Liver (tissue), 8 donors: ENCODE measurements at regions not wholly inside any gene's neighbourhood (a gene's known extent, or its start where the extent isn't known, plus 50 kb on each side); places are given as distances from the start of the nearest gene placed in this dataset.

Experiments
- DNase-seq: peaks from one replicate; pipeline ENCODE4 v3.0.0-alpha.2; 2017; ENCODE audit warnings: low spot score
- H3K27ac ChIP-seq, 2 donors: one replicate each; pipeline ENCODE4 v1.7.0; 2013; ENCODE audit warnings: inconsistent platforms in 2 of 2, low read length in 2 of 2, control low read depth in 1 of 2, low read depth in 1 of 2, mild to moderate bottlenecking in 1 of 2
- H3K27me3 ChIP-seq, 4 donors: one replicate each; pipeline versions ENCODE4 v1.6.1 to v1.7.0; 2013; ENCODE audit warnings: low read length in 3 of 4, inconsistent platforms in 1 of 4, mild to moderate bottlenecking in 1 of 4, moderate library complexity in 1 of 4; ENCODE audit not compliant: control insufficient read depth in 4 of 4, insufficient read depth in 4 of 4
- H3K36me3 ChIP-seq, 4 donors: one replicate each; pipeline versions ENCODE4 v1.6.1 to v1.7.0; 2013; ENCODE audit warnings: low read length in 3 of 4, mild to moderate bottlenecking in 3 of 4, low read depth in 1 of 4, moderate library complexity in 1 of 4; ENCODE audit not compliant: control insufficient read depth in 4 of 4, insufficient read depth in 3 of 4
- H3K4me1 ChIP-seq, 4 donors: one replicate each; pipeline versions ENCODE4 v1.6.1 to v1.7.0; 2013; ENCODE audit warnings: low read length in 3 of 4, mild to moderate bottlenecking in 3 of 4, moderate library complexity in 1 of 4; ENCODE audit not compliant: control insufficient read depth in 4 of 4, insufficient read depth in 4 of 4
- H3K4me3 ChIP-seq, 3 donors: one replicate each; pipeline versions ENCODE4 v1.6.1 to v1.7.0; 2013; ENCODE audit warnings: low read length in 3 of 3, control low read depth in 1 of 3, low read depth in 1 of 3, mild to moderate bottlenecking in 1 of 3
- H3K9ac ChIP-seq, 2 donors: one replicate each; pipeline ENCODE4 v1.7.0; 2013; ENCODE audit warnings: low read length in 2 of 2, mild to moderate bottlenecking in 2 of 2, moderate library complexity in 2 of 2, control low read depth in 1 of 2, low read depth in 1 of 2
- H3K9me3 ChIP-seq, 4 donors: one replicate each; pipeline versions ENCODE4 v1.6.1 to v1.7.0; 2013; ENCODE audit warnings: low read length in 3 of 4; ENCODE audit not compliant: control insufficient read depth in 4 of 4
- EGR1 ChIP-seq, 2 donors: IDR thresholded peaks; 2 replicates each; pipeline ENCODE4 v1.6.1; 2016 to 2018; ENCODE audit warnings: antibody characterized with exemption in 2 of 2, low read depth in 2 of 2
- FOXA1 ChIP-seq: IDR thresholded peaks from 2 replicates; pipeline ENCODE4 v1.6.1; 2016; ENCODE audit warnings: antibody characterized with exemption
- FOXA2 ChIP-seq: IDR thresholded peaks from 2 replicates; pipeline ENCODE4 v1.6.1; 2016; ENCODE audit warnings: antibody characterized with exemption
- GABPA ChIP-seq, 2 donors: IDR thresholded peaks in 1 of 2; conservative IDR thresholded peaks in 1 of 2; 2 replicates each; pipeline ENCODE4 v1.6.1; 2016; ENCODE audit warnings: antibody characterized with exemption in 2 of 2, mild to moderate bottlenecking in 1 of 2, moderate library complexity in 1 of 2
- HNF4A ChIP-seq, 2 donors: conservative IDR thresholded peaks; 2 replicates each; pipeline ENCODE4 v1.6.1; 2016; ENCODE audit warnings: antibody characterized with exemption in 2 of 2, mild to moderate bottlenecking in 2 of 2
- HNF4G ChIP-seq: IDR thresholded peaks from 2 replicates; pipeline ENCODE4 v1.6.1; 2016; ENCODE audit warnings: antibody characterized with exemption
- JUND ChIP-seq, 2 donors: IDR thresholded peaks; 2 replicates each; pipeline ENCODE4 v1.6.1; 2016; ENCODE audit warnings: antibody characterized with exemption in 2 of 2
- RAD21 ChIP-seq, 2 donors: IDR thresholded peaks; 2 replicates each; pipeline ENCODE4 v1.6.1; 2016; ENCODE audit warnings: antibody characterized with exemption in 2 of 2, mild to moderate bottlenecking in 2 of 2
- RXRA ChIP-seq, 2 donors: IDR thresholded peaks; 2 replicates each; pipeline ENCODE4 v1.6.1; 2017 to 2018; ENCODE audit warnings: antibody characterized with exemption in 2 of 2, mild to moderate bottlenecking in 1 of 2
- SP1 ChIP-seq: IDR thresholded peaks from 2 replicates; pipeline ENCODE4 v1.6.1; 2018; ENCODE audit warnings: antibody characterized with exemption, mild to moderate bottlenecking
- YY1 ChIP-seq: IDR thresholded peaks from 2 replicates; pipeline ENCODE4 v1.6.1; 2016; ENCODE audit warnings: antibody characterized with exemption, mild to moderate bottlenecking
- WGBS: extraction: QIAGEN DNeasy Blood & Tissue Kit; methylation state at CpG from one replicate; pipeline ENCODE4 v1.1.7; 2013; 5-methylcytosine and 5-hydroxymethylcytosine counted together
- TF ChIP-seq, protein P1 (sequence below): IDR thresholded peaks from 2 replicates; pipeline ENCODE4 v1.6.1; 2016; ENCODE audit warnings: antibody characterized with exemption, mild to moderate bottlenecking
- TF ChIP-seq, protein P2 (sequence below): IDR thresholded peaks from 2 replicates; pipeline ENCODE4 v1.6.1; 2016; ENCODE audit warnings: antibody characterized with exemption
- TF ChIP-seq, protein P3 (sequence below): IDR thresholded peaks from 2 replicates; pipeline ENCODE4 v1.6.1; 2016; ENCODE audit warnings: antibody characterized with exemption
- TF ChIP-seq, protein P4 (sequence below): fragments of 150-350 bp; IDR thresholded peaks from 2 replicates; pipeline ENCODE4 v1.5.1; 2017; ENCODE audit warnings: improper control_type of control experiment, low read depth, low read length; ENCODE audit not compliant: missing input control
- donor health status: healthy.
- donor health status: healthy.
- donor health status: healthy.
- donor health status: healthy.
- donor health status: healthy.

DNA sequence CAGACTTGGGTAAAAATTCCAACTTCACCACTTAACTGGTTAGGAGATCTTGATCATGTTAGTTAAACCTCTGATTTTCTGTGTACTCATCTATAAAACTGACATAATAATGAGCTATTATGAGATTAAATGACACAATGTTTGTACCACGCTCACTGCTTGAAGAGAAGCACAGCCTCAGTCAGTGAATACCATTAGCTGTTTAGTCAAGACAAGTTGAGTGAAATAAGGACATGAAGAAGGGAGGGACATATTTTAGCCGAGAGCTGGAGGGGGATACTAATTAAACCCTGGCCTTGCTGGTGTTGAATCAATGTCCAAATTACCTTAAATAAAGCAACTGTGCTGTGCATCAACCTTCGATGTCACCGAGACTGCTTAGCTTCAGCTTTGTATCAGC lies 105.1 kb upstream of the TOX3 start:
- H3K4me1 ChIP-seq = no peaks in the 10 kb centered on the region
- no peak for TF ChIP-seq RAD21 (IDR thresholded peaks at IDR 0.05)
- no peak for TF ChIP-seq HNF4G
- TF ChIP-seq, protein P1, sequence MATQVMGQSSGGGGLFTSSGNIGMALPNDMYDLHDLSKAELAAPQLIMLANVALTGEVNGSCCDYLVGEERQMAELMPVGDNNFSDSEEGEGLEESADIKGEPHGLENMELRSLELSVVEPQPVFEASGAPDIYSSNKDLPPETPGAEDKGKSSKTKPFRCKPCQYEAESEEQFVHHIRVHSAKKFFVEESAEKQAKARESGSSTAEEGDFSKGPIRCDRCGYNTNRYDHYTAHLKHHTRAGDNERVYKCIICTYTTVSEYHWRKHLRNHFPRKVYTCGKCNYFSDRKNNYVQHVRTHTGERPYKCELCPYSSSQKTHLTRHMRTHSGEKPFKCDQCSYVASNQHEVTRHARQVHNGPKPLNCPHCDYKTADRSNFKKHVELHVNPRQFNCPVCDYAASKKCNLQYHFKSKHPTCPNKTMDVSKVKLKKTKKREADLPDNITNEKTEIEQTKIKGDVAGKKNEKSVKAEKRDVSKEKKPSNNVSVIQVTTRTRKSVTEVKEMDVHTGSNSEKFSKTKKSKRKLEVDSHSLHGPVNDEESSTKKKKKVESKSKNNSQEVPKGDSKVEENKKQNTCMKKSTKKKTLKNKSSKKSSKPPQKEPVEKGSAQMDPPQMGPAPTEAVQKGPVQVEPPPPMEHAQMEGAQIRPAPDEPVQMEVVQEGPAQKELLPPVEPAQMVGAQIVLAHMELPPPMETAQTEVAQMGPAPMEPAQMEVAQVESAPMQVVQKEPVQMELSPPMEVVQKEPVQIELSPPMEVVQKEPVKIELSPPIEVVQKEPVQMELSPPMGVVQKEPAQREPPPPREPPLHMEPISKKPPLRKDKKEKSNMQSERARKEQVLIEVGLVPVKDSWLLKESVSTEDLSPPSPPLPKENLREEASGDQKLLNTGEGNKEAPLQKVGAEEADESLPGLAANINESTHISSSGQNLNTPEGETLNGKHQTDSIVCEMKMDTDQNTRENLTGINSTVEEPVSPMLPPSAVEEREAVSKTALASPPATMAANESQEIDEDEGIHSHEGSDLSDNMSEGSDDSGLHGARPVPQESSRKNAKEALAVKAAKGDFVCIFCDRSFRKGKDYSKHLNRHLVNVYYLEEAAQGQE = no peak
- TF ChIP-seq, protein P2, sequence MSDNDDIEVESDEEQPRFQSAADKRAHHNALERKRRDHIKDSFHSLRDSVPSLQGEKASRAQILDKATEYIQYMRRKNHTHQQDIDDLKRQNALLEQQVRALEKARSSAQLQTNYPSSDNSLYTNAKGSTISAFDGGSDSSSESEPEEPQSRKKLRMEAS = no peak
- TF ChIP-seq GABPA (IDR thresholded peaks at IDR 0.05 in 1 of 2, conservative IDR thresholded peaks at IDR 0.05 in 1 of 2) = no peak
- no peak for TF ChIP-seq RXRA (IDR thresholded peaks at IDR 0.05)
- no peak for TF ChIP-seq FOXA2
- TF ChIP-seq, protein P3, sequence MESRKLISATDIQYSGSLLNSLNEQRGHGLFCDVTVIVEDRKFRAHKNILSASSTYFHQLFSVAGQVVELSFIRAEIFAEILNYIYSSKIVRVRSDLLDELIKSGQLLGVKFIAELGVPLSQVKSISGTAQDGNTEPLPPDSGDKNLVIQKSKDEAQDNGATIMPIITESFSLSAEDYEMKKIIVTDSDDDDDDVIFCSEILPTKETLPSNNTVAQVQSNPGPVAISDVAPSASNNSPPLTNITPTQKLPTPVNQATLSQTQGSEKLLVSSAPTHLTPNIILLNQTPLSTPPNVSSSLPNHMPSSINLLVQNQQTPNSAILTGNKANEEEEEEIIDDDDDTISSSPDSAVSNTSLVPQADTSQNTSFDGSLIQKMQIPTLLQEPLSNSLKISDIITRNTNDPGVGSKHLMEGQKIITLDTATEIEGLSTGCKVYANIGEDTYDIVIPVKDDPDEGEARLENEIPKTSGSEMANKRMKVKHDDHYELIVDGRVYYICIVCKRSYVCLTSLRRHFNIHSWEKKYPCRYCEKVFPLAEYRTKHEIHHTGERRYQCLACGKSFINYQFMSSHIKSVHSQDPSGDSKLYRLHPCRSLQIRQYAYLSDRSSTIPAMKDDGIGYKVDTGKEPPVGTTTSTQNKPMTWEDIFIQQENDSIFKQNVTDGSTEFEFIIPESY = no peak
- no peak for TF ChIP-seq EGR1 (IDR thresholded peaks at IDR 0.05; ENCODE audit: low read depth in 2 of 2)
- TF ChIP-seq JUND (IDR thresholded peaks at IDR 0.05) = no peak
- DNase-seq = no peak
- H3K27me3 ChIP-seq = no peaks in the 10 kb centered on the region
- H3K9me3 ChIP-seq = no peaks in the 10 kb centered on the region
- no peak overlapping the region for H3K27ac ChIP-seq
- no peak overlapping the region for H3K4me3 ChIP-seq
- H3K36me3 ChIP-seq = no peaks in the 10 kb centered on the region
- 91% methylated on average over 4 of the region's 4 CpGs for WGBS
- H3K9ac ChIP-seq = no peak overlapping the region

DNA sequence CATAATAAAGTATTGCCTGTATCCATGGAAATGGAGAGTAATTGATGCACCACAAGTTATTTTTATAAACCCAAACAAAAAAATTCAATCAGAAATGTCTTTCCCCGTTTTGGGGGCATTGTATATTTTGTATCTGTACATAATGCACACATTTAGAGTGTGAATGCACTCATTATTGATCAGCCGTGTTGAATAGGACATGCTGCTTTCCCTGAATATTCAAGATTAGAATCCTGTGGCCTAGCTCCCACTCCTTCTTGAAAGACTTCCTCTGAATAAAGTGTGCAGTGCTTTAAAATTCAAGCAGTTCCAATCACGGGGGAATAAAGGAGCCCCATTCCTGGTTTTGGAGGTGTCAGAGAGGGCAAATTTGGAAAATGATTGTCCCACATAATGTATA lies 103.8 kb upstream of the TOX3 start:
- Histone ChIP-seq H3K9ac (no peak overlapping the region), H3K27me3 (no peaks in the 10 kb centered on the region), H3K4me1 (no peaks in the 10 kb centered on the region), H3K36me3 (no peaks in the 10 kb centered on the region), H3K9me3 (no peaks in the 10 kb centered on the region), H3K4me3 (no peak overlapping the region), H3K27ac (no peak overlapping the region)
- WGBS = 79% methylated on average over 3 of the region's 3 CpGs
- TF ChIP-seq SP1 (no peak), YY1 (no peak), HNF4A (conservative IDR thresholded peaks at IDR 0.05) (no peak), EGR1 (IDR thresholded peaks at IDR 0.05; ENCODE audit: low read depth in 2 of 2) (no peak), GABPA (IDR thresholded peaks at IDR 0.05 in 1 of 2, conservative IDR thresholded peaks at IDR 0.05 in 1 of 2) (no peak), FOXA1 (no peak), RAD21 (IDR thresholded peaks at IDR 0.05) (no peak), RXRA (IDR thresholded peaks at IDR 0.05) (no peak)
- TF ChIP-seq, protein P1 = no peak
- TF ChIP-seq, protein P2 = no peak
- TF ChIP-seq, protein P4, sequence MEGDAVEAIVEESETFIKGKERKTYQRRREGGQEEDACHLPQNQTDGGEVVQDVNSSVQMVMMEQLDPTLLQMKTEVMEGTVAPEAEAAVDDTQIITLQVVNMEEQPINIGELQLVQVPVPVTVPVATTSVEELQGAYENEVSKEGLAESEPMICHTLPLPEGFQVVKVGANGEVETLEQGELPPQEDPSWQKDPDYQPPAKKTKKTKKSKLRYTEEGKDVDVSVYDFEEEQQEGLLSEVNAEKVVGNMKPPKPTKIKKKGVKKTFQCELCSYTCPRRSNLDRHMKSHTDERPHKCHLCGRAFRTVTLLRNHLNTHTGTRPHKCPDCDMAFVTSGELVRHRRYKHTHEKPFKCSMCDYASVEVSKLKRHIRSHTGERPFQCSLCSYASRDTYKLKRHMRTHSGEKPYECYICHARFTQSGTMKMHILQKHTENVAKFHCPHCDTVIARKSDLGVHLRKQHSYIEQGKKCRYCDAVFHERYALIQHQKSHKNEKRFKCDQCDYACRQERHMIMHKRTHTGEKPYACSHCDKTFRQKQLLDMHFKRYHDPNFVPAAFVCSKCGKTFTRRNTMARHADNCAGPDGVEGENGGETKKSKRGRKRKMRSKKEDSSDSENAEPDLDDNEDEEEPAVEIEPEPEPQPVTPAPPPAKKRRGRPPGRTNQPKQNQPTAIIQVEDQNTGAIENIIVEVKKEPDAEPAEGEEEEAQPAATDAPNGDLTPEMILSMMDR = no peak
- TF ChIP-seq, protein P3 = no peak
- no peak for DNase-seq
